Activated CD4-positive, alpha-beta T cell treated with anti-CD3 and anti-CD28 coated beads, Interleukin-2, amount 10 ng/mL, durations not matched to agents 7 days and 5 days (primary cell): ENCODE measurements at regions not wholly inside any gene's neighbourhood (a gene's known extent, or its start where the extent isn't known, plus 50 kb on each side); places are given as distances from the start of the nearest gene placed in this dataset.

Experiments
- CTCF ChIA-PET: fragments of 350-600 bp; sonication (Branson Sonifier 250); formaldehyde crosslinking; loops from one replicate; lab custom pipeline; 2021; ENCODE audit warnings: antibody characterized with exemption; lab: Charles Lee
- POLR2A ChIA-PET: fragments of 350-600 bp; sonication (Branson Sonifier 250); formaldehyde crosslinking; loops from one replicate; lab custom pipeline; 2021; ENCODE audit warnings: antibody characterized with exemption; lab: Charles Lee
- DNase-seq: peaks from one replicate; pipeline ENCODE4 v3.0.0-alpha.2; 2020
- H3K27ac Mint-ChIP-seq: one replicate; pipeline ENCODE4 v1.8.0; 2021; ENCODE audit warnings: mild to moderate bottlenecking, moderate library complexity, mixed read lengths
- H3K27me3 Mint-ChIP-seq: one replicate; pipeline ENCODE4 v1.8.0; 2021; ENCODE audit warnings: mixed read lengths
- H3K36me3 Mint-ChIP-seq: one replicate; pipeline ENCODE4 v1.8.0; 2021; ENCODE audit warnings: low read depth, mixed read lengths
- H3K4me1 Mint-ChIP-seq: one replicate; pipeline ENCODE4 v1.8.0; 2021; ENCODE audit warnings: mixed read lengths
- H3K4me3 Mint-ChIP-seq: one replicate; pipeline ENCODE4 v1.8.0; 2021; ENCODE audit warnings: mild to moderate bottlenecking, moderate library complexity, mixed read lengths
- H3K9me3 Mint-ChIP-seq: one replicate; pipeline ENCODE4 v1.8.0; 2021; ENCODE audit warnings: mixed read lengths

- DNase-seq = no peak
- ChIA-PET CTCF (interaction anchor here (0.6 kb wide), 1 partner anchor 501 kb away, joined by 3 read pairs; no protein-coding TSS in a partner anchor), POLR2A (no interaction called here)
- H3K4me3 Mint-ChIP-seq = no peak overlapping the region
- no peaks in the 10 kb centered on the region for H3K27me3 Mint-ChIP-seq
- H3K27ac Mint-ChIP-seq = no peak overlapping the region
- H3K4me1 Mint-ChIP-seq = no peaks in the 10 kb centered on the region
- H3K9me3 Mint-ChIP-seq = no peaks in the 10 kb centered on the region
- no peaks in the 10 kb centered on the region for H3K36me3 Mint-ChIP-seq
Observed at GRCh38 chr18:61129001-61129400, 204.2 kb upstream of the CDH20 start.

DNA sequence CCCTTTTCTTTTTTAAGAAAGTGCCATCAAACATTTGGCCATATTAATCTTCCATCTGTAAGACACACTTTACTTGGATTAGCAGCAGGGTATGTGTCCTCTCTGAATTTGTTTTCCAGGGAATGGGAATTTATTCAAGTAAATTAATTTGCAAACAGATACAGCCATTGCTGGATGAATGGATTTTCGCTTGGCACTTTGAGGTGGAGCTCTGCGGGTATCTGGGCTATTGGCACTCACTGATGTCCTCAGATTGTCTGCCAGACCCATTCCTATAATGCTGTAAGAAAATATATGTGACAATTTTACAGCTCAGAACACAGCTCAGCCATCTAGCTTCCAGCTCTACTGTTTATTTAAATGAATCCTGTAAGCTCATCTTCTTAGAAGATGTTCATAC lies 201.2 kb upstream of the CDH20 start:
- Mint-ChIP-seq H3K27me3 (no peaks in the 10 kb centered on the region), H3K9me3 (no peaks in the 10 kb centered on the region), H3K4me3 (no peak overlapping the region), H3K36me3 (no peaks in the 10 kb centered on the region), H3K4me1 (no peaks in the 10 kb centered on the region), H3K27ac (no peak overlapping the region)
- ChIA-PET CTCF (no interaction called here), POLR2A (no interaction called here)
- no peak for DNase-seq

GRCh38 chr18:61133783-61134182 lies 199.4 kb upstream of the CDH20 start:
- no peaks in the 10 kb centered on the region for H3K4me1 Mint-ChIP-seq
- H3K4me3 Mint-ChIP-seq = no peak overlapping the region
- ChIA-PET CTCF (no interaction called here), POLR2A (no interaction called here)
- H3K27ac Mint-ChIP-seq = no peak overlapping the region
- no peaks in the 10 kb centered on the region for H3K9me3 Mint-ChIP-seq
- no peaks in the 10 kb centered on the region for H3K27me3 Mint-ChIP-seq
- no peak for DNase-seq
- no peaks in the 10 kb centered on the region for H3K36me3 Mint-ChIP-seq

DNA sequence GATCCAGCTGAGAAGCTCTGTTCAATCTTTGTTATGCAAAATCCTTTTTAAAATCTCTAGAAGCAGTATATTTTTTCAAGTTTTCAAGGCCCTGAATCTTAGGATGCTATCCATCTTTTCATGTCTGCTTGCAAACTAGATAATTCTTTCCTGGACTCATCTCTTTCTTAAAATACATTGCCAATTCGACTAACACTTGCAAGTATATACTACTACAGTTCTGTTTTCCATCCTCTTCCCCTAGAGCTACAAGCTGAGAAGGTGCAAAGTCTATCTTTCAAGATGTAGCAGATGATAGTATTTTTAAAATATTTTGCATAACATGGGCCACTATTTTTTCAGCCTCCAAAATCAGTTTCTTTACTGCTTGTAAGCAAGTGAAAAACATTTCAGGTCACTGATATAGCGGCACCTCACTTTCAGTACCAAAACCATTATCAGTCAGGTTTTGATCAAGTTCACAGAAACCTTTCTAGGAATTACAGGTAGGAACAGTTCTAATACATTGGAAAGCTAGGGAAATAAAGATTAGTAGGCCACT lies 196.4 kb upstream of the CDH20 start:
- Mint-ChIP-seq H3K4me1 (no peaks in the 10 kb centered on the region), H3K4me3 (no peak overlapping the region), H3K9me3 (no peaks in the 10 kb centered on the region), H3K36me3 (no peaks in the 10 kb centered on the region), H3K27me3 (no peaks in the 10 kb centered on the region), H3K27ac (no peak overlapping the region)
- no peak for DNase-seq
- POLR2A ChIA-PET = no interaction called here
- CTCF ChIA-PET = no interaction called here

DNA sequence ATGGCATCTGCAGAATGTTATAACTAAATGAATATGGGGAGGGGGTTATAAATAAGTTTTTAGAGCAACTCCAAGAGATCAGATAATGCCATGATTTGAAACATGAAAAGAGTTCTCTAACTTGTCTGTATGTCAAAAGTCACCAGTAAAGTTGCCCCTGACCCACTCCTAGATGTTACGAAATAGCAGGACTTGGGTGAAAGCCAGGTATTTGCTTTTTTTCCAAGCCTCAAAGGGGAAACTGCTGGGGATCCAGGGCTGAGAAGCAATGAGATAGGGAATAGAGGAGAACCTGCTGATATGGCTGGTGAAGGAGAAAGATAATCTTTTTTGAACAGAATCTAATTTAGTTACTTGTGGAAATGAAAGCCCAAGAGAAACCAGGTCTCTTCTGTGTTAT lies 191.5 kb upstream of the CDH20 start:
- no peaks in the 10 kb centered on the region for H3K27me3 Mint-ChIP-seq
- ChIA-PET CTCF (no interaction called here), POLR2A (no interaction called here)
- peaks cover 4% of the 10 kb centered on the region for H3K9me3 Mint-ChIP-seq
- no peak overlapping the region for H3K4me3 Mint-ChIP-seq
- no peaks in the 10 kb centered on the region for H3K36me3 Mint-ChIP-seq
- H3K27ac Mint-ChIP-seq = no peak overlapping the region
- no peak for DNase-seq
- H3K4me1 Mint-ChIP-seq = no peaks in the 10 kb centered on the region

- Mint-ChIP-seq H3K4me1 (no peaks in the 10 kb centered on the region), H3K27ac (no peak overlapping the region), H3K36me3 (no peaks in the 10 kb centered on the region), H3K4me3 (no peak overlapping the region), H3K9me3 (peaks cover 8% of the 10 kb centered on the region), H3K27me3 (no peaks in the 10 kb centered on the region)
- POLR2A ChIA-PET = no interaction called here
- CTCF ChIA-PET = no interaction called here
- DNase-seq = no peak
Observed at GRCh38 chr18:61148322-61148721, 184.9 kb upstream of the CDH20 start.

DNA sequence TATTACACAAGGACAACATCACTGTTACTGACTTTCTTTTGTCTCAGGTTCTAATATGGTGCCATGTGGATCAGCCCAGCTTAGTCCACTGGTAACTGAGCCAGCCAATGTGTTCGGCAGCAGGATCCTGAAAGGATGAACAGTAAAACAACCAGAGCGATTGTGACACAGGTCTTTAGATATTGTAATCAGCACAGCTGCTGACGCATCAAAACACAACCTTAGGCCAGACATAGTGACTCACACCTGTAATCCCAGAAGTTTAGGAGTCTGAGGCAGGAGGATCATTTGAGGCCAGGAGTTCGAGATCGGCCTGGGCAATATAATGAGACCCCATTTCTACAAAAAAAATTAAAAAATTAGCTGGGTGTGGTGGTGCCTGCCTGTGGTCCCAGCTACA lies 183.4 kb upstream of the CDH20 start:
- CTCF ChIA-PET = no interaction called here
- no peaks in the 10 kb centered on the region for H3K4me1 Mint-ChIP-seq
- H3K9me3 Mint-ChIP-seq = peaks cover 4% of the 10 kb centered on the region
- H3K27ac Mint-ChIP-seq = no peak overlapping the region
- no peaks in the 10 kb centered on the region for H3K36me3 Mint-ChIP-seq
- no peaks in the 10 kb centered on the region for H3K27me3 Mint-ChIP-seq
- POLR2A ChIA-PET = no interaction called here
- no peak overlapping the region for H3K4me3 Mint-ChIP-seq
- no peak for DNase-seq

DNA sequence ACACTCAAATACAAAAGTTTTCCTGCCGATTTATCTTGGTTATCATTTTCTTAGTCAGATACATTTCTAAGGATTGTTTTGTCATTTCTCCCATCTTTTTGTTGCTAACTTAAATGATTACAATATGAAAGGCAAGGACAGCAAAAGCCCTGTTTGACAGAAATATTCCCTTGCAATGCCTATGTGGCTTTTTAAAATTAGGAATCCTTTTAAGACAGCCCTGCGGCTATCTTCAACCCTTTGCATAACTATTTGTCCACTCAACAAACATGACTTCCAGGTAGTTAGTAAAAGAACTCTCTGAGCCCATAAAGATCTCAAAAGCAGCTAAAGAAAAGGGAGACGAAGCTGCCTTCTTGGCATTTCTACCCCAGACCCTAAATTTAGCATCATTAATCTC lies 179.7 kb upstream of the CDH20 start:
- no peak for DNase-seq
- H3K9me3 Mint-ChIP-seq = no peaks in the 10 kb centered on the region
- CTCF ChIA-PET = no interaction called here
- no peak overlapping the region for H3K4me3 Mint-ChIP-seq
- POLR2A ChIA-PET = no interaction called here
- H3K36me3 Mint-ChIP-seq = no peaks in the 10 kb centered on the region
- no peaks in the 10 kb centered on the region for H3K27me3 Mint-ChIP-seq
- H3K4me1 Mint-ChIP-seq = no peaks in the 10 kb centered on the region
- no peak overlapping the region for H3K27ac Mint-ChIP-seq

GRCh38 chr18:61154866-61155265 lies 178.4 kb upstream of the CDH20 start:
- H3K36me3 Mint-ChIP-seq = no peaks in the 10 kb centered on the region
- no peak overlapping the region for H3K4me3 Mint-ChIP-seq
- H3K27ac Mint-ChIP-seq = no peak overlapping the region
- no peaks in the 10 kb centered on the region for H3K27me3 Mint-ChIP-seq
- H3K9me3 Mint-ChIP-seq = no peaks in the 10 kb centered on the region
- no peaks in the 10 kb centered on the region for H3K4me1 Mint-ChIP-seq
- no peak for DNase-seq
- ChIA-PET POLR2A (no interaction called here), CTCF (no interaction called here)

GRCh38 chr18:61155586-61155985 lies 177.6 kb upstream of the CDH20 start:
- ChIA-PET CTCF (no interaction called here), POLR2A (no interaction called here)
- Mint-ChIP-seq H3K36me3 (no peaks in the 10 kb centered on the region), H3K4me1 (no peaks in the 10 kb centered on the region), H3K27me3 (no peaks in the 10 kb centered on the region), H3K27ac (no peak overlapping the region), H3K4me3 (no peak overlapping the region), H3K9me3 (no peaks in the 10 kb centered on the region)
- DNase-seq = no peak

DNA sequence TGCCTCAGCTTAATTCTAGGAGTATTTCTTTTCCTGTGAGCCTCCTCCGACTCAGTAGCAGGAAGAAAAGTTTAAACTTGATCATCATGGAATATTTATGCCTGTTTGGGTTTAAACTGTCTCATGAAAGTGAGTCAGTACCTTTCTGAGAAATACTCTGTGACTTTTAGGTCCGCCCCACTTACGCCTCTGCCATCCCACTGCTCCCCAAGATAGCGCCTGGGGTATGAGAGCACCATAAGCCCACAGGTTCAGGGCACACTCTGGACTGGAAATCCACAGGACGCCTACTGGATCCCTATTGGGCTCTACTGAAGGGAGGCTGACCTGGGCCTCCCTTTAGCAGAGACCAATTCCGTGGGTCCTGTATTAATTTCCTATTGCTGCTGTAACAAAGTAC lies 175.8 kb upstream of the CDH20 start:
- no peak for DNase-seq
- POLR2A ChIA-PET = no interaction called here
- CTCF ChIA-PET = no interaction called here
- no peak overlapping the region for H3K27ac Mint-ChIP-seq
- H3K4me3 Mint-ChIP-seq = no peak overlapping the region
- no peaks in the 10 kb centered on the region for H3K9me3 Mint-ChIP-seq
- H3K4me1 Mint-ChIP-seq = no peaks in the 10 kb centered on the region
- no peaks in the 10 kb centered on the region for H3K27me3 Mint-ChIP-seq
- no peaks in the 10 kb centered on the region for H3K36me3 Mint-ChIP-seq

GRCh38 chr18:61159246-61159645 lies 174.0 kb upstream of the CDH20 start:
- Mint-ChIP-seq H3K27me3 (no peaks in the 10 kb centered on the region), H3K4me3 (no peak overlapping the region), H3K36me3 (no peaks in the 10 kb centered on the region), H3K4me1 (no peaks in the 10 kb centered on the region), H3K27ac (no peak overlapping the region), H3K9me3 (peaks cover 2% of the 10 kb centered on the region)
- no peak for DNase-seq
- CTCF ChIA-PET = no interaction called here
- POLR2A ChIA-PET = no interaction called here

DNA sequence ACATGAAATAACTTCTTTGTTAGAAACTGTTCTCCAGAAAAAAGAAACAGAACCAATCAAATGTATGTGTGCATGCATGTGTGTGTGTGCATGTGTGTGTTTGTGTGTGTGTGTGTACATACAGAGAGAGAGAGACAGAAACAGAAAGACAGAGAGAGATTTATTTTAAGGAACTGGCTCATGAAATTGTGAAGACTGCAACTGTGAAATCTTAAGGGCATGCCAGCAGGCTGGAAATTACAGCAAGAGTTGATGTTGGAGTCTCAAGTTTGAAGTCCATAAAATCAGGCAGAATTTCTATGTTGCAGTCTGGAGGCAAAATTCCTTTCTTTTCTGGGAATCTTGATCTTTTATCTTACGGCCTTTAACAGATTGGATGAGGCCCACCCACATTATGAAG lies 168.9 kb upstream of the CDH20 start:
- no peak for DNase-seq
- H3K4me1 Mint-ChIP-seq = no peaks in the 10 kb centered on the region
- H3K27ac Mint-ChIP-seq = no peak overlapping the region
- H3K4me3 Mint-ChIP-seq = no peak overlapping the region
- peaks cover 2% of the 10 kb centered on the region for H3K9me3 Mint-ChIP-seq
- H3K36me3 Mint-ChIP-seq = no peaks in the 10 kb centered on the region
- no peaks in the 10 kb centered on the region for H3K27me3 Mint-ChIP-seq
- ChIA-PET POLR2A (no interaction called here), CTCF (no interaction called here)

DNA sequence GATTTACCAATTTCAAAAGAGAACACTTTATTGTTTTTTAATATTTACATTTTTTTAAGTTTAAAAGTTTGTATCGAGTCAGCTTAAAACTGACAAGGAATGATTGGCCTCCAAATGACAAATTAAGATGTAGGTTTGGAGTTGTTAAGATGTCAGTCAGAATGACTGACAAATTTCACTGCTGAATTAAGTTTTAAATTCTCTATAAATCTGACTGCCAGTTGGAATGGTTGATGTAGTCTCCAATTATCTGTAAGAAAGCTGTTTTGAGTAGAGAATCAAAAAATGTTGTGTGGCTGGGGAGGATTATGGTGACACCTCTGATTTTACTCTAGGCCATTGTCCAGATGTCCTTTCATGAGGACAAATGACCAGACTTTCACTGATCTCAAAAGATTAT lies 165.3 kb upstream of the CDH20 start:
- no peak overlapping the region for H3K4me3 Mint-ChIP-seq
- ChIA-PET CTCF (no interaction called here), POLR2A (no interaction called here)
- no peak overlapping the region for H3K27ac Mint-ChIP-seq
- H3K27me3 Mint-ChIP-seq = no peaks in the 10 kb centered on the region
- H3K36me3 Mint-ChIP-seq = no peaks in the 10 kb centered on the region
- H3K9me3 Mint-ChIP-seq = peaks cover 2% of the 10 kb centered on the region
- no peaks in the 10 kb centered on the region for H3K4me1 Mint-ChIP-seq
- DNase-seq = no peak
